ENCODE measurements at regions not wholly inside any gene's neighbourhood (a gene's known extent, or its start where the extent isn't known, plus 50 kb on each side); places are given as distances from the start of the nearest gene placed in this dataset.
"Not testable (repeated sequence)": the region's sequence is repeated elsewhere in the genome, so short reads cannot be mapped to it uniquely, and the experiment has no call there.

GRCh38 chr2:211144078-211144477 is 587.7 kb downstream of the CPS1 start:
- DNase-seq (ENCODE audit: low spot score), result no peak

- DNase-seq (ENCODE audit: low spot score), result no peak
Observed at GRCh38 chr2:211144974-211145665, 588.7 kb downstream of the CPS1 start.

- DNase-seq (ENCODE audit: low spot score), result no peak
Observed at GRCh38 chr2:211149731-211150130, 593.3 kb downstream of the CPS1 start.

- no peak for DNase-seq (ENCODE audit: low spot score)
Observed at GRCh38 chr2:211157211-211157610, 600.8 kb downstream of the CPS1 start.

GRCh38 chr2:211157856-211158463 is 601.6 kb downstream of the CPS1 start:
- peak; percentile 62 for DNase-seq (ENCODE audit: low spot score)

- DNase-seq (ENCODE audit: low spot score), result no peak
Observed at GRCh38 chr2:211159972-211160371, 603.6 kb downstream of the CPS1 start.

- no peak for DNase-seq (ENCODE audit: low spot score)
Observed at GRCh38 chr2:211161236-211161635, 604.8 kb downstream of the CPS1 start.

GRCh38 chr2:211162911-211163310 is 606.5 kb downstream of the CPS1 start:
- no peak for DNase-seq (ENCODE audit: low spot score)

- no peak for DNase-seq (ENCODE audit: low spot score)
Observed at GRCh38 chr2:211170843-211171242, 614.4 kb downstream of the CPS1 start.

- no peak for DNase-seq (ENCODE audit: low spot score)
Observed at GRCh38 chr2:211174021-211174420, 617.6 kb downstream of the CPS1 start.

- no peak for DNase-seq (ENCODE audit: low spot score)
Observed at GRCh38 chr2:211174631-211175030, 618.2 kb downstream of the CPS1 start.

- no peak for DNase-seq (ENCODE audit: low spot score)
Observed at GRCh38 chr2:211175956-211176355, 619.6 kb downstream of the CPS1 start.

- DNase-seq (ENCODE audit: low spot score), result no peak
Observed at GRCh38 chr2:211176514-211177141, 620.2 kb downstream of the CPS1 start.

GRCh38 chr2:211181626-211182025 is 625.2 kb downstream of the CPS1 start:
- DNase-seq (ENCODE audit: low spot score), result no peak

- no peak for DNase-seq (ENCODE audit: low spot score)
Observed at GRCh38 chr2:211187602-211188001, 631.2 kb downstream of the CPS1 start.

GRCh38 chr2:211203986-211204385 is 647.6 kb downstream of the CPS1 start:
- no peak for DNase-seq (ENCODE audit: low spot score)

GRCh38 chr2:211204456-211204855 is 648.1 kb downstream of the CPS1 start:
- DNase-seq (ENCODE audit: low spot score), result no peak

- no peak for DNase-seq (ENCODE audit: low spot score)
Observed at GRCh38 chr2:211204902-211205301, 648.5 kb downstream of the CPS1 start.

GRCh38 chr2:211205358-211205757 is 649.0 kb downstream of the CPS1 start:
- DNase-seq (ENCODE audit: low spot score), result no peak

GRCh38 chr2:211205836-211206235 is 649.4 kb downstream of the CPS1 start:
- DNase-seq (ENCODE audit: low spot score), result no peak

GRCh38 chr2:211216221-211216620 is 659.8 kb downstream of the CPS1 start:
- DNase-seq (ENCODE audit: low spot score), result no peak

GRCh38 chr2:211219548-211219947 is 663.1 kb downstream of the CPS1 start:
- DNase-seq (ENCODE audit: low spot score), result not testable (repeated sequence)

GRCh38 chr2:211225784-211226183 is 669.4 kb downstream of the CPS1 start:
- DNase-seq (ENCODE audit: low spot score), result no peak

- no peak for DNase-seq (ENCODE audit: low spot score)
Observed at GRCh38 chr2:211228559-211228958, 672.2 kb downstream of the CPS1 start.

Measured in hematopoietic multipotent progenitor cell treated with erythropoietin and hydrocortisone succinate and interleukin-3 and kit ligand, for 15 days (in vitro differentiated cells).